Lower leg skin (tissue), 3 donors: ENCODE measurements at regions not wholly inside any gene's neighbourhood (a gene's known extent, or its start where the extent isn't known, plus 50 kb on each side); places are given as distances from the start of the nearest gene placed in this dataset.

Experiments
- POLR2A ChIP-seq, 2 donors: fragments of 450-650 bp; IDR thresholded peaks; one replicate each; pipeline ENCODE4 v1.6.1; 2016 to 2017; ENCODE audit warnings: antibody characterized with exemption in 2 of 2, mild to moderate bottlenecking in 1 of 2, moderate library complexity in 1 of 2
- TF ChIP-seq, protein P1 (sequence below), 3 donors: fragments of 450-650 bp; IDR thresholded peaks; one replicate each; pipeline ENCODE4 v1.5.1; 2016; ENCODE audit warnings: antibody characterized with exemption in 3 of 3, mild to moderate bottlenecking in 3 of 3, moderate library complexity in 2 of 3

DNA sequence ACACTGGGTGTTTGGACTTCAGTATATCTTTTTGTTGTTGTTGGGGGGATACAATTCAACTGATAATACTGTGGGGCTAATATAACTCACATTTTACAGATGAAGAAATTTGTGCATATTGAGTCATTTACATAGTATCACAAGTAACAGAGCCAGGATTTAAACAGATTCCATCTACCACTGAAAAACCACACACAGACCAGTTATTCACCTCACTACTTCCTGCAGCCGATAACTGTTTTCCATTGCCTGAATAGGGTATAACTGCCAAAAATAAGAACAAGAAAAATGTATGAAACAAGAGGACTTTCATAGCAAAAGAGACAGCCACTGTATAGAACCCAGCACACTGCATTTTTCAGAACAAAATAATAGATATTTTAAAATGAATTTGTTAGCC, 215.8 kb upstream of the CNTN6 start:
- TF ChIP-seq, protein P1, sequence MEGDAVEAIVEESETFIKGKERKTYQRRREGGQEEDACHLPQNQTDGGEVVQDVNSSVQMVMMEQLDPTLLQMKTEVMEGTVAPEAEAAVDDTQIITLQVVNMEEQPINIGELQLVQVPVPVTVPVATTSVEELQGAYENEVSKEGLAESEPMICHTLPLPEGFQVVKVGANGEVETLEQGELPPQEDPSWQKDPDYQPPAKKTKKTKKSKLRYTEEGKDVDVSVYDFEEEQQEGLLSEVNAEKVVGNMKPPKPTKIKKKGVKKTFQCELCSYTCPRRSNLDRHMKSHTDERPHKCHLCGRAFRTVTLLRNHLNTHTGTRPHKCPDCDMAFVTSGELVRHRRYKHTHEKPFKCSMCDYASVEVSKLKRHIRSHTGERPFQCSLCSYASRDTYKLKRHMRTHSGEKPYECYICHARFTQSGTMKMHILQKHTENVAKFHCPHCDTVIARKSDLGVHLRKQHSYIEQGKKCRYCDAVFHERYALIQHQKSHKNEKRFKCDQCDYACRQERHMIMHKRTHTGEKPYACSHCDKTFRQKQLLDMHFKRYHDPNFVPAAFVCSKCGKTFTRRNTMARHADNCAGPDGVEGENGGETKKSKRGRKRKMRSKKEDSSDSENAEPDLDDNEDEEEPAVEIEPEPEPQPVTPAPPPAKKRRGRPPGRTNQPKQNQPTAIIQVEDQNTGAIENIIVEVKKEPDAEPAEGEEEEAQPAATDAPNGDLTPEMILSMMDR (IDR thresholded peaks at IDR 0.05) = no peak
- no peak for TF ChIP-seq POLR2A (IDR thresholded peaks at IDR 0.05)
